T-helper 17 cell (primary cell): ENCODE measurements at regions not wholly inside any gene's neighbourhood (a gene's known extent, or its start where the extent isn't known, plus 50 kb on each side); places are given as distances from the start of the nearest gene placed in this dataset.

ENCODE experiments used
- ATAC-seq: fragments of 150-1000 bp; cut with Tn5 transposase; 2 replicates; pipeline ENCODE4 v1.10.0; 2021; ENCODE audit warnings: mild to moderate bottlenecking, moderate library complexity
- DNase-seq, 3 donors: peaks; one replicate each; pipeline versions ENCODE4 v3.0.0 to v3.0.0-alpha.2; 2020 to 2021
- H3K9me3 ChIP-seq: one replicate; pipeline ENCODE4 v1.7.0; 2013; ENCODE audit warnings: low read length, mild to moderate bottlenecking; ENCODE audit not compliant: control insufficient read depth, poor library complexity, severe bottlenecking
- H3K27ac Mint-ChIP-seq: one replicate; pipeline ENCODE4 v1.8.0; 2022; ENCODE audit warnings: mild to moderate bottlenecking, moderate library complexity, mixed read lengths
- H3K27me3 Mint-ChIP-seq: one replicate; pipeline ENCODE4 v1.8.0; 2022; ENCODE audit warnings: mixed read lengths
- H3K36me3 Mint-ChIP-seq: one replicate; pipeline ENCODE4 v1.8.0; 2022; ENCODE audit warnings: low read depth, mixed read lengths
- H3K4me1 Mint-ChIP-seq: one replicate; pipeline ENCODE4 v1.8.0; 2022; ENCODE audit warnings: mild to moderate bottlenecking, mixed read lengths
- H3K4me3 Mint-ChIP-seq: one replicate; pipeline ENCODE4 v1.8.0; 2022; ENCODE audit warnings: mild to moderate bottlenecking, moderate library complexity, mixed read lengths

GRCh38 chr12:113766131-113766878 lies 199.8 kb downstream of the RBM19 start:
- no peaks in the 10 kb centered on the region for H3K4me1 Mint-ChIP-seq
- ATAC-seq (no peak), DNase-seq (no peak)
- no peaks in the 10 kb centered on the region for H3K9me3 ChIP-seq
- H3K27me3 Mint-ChIP-seq, result peaks cover 19% of the 10 kb centered on the region
- H3K4me3 Mint-ChIP-seq, result no peak overlapping the region
- peaks cover 3% of the 10 kb centered on the region for H3K36me3 Mint-ChIP-seq
- no peak overlapping the region for H3K27ac Mint-ChIP-seq

- peaks cover 3% of the 10 kb centered on the region for H3K36me3 Mint-ChIP-seq
- H3K9me3 ChIP-seq, result no peaks in the 10 kb centered on the region
- no peak for ATAC-seq
- H3K4me3 Mint-ChIP-seq, result no peak overlapping the region
- H3K4me1 Mint-ChIP-seq, result no peaks in the 10 kb centered on the region
- H3K27me3 Mint-ChIP-seq, result peaks cover 19% of the 10 kb centered on the region
- H3K27ac Mint-ChIP-seq, result no peak overlapping the region
- no peak for DNase-seq
These were observed 201.5 kb downstream of the RBM19 start for GRCh38 chr12:113764661-113765060.

GRCh38 chr12:113762882-113763816 lies 203.0 kb downstream of the RBM19 start:
- ATAC-seq (no peak), DNase-seq (no peak)
- Mint-ChIP-seq H3K36me3 (peaks cover 3% of the 10 kb centered on the region), H3K27ac (no peak overlapping the region), H3K4me1 (no peaks in the 10 kb centered on the region), H3K27me3 (peaks cover 19% of the 10 kb centered on the region), H3K4me3 (no peak overlapping the region)
- no peaks in the 10 kb centered on the region for H3K9me3 ChIP-seq

GRCh38 chr12:113762155-113762881 lies 203.8 kb downstream of the RBM19 start:
- H3K9me3 ChIP-seq, result no peaks in the 10 kb centered on the region

GRCh38 chr12:113759135-113759534 lies 207.0 kb downstream of the RBM19 start:
- no peak for DNase-seq
- no peak for ATAC-seq
- no peaks in the 10 kb centered on the region for H3K4me1 Mint-ChIP-seq
- no peak overlapping the region for H3K27ac Mint-ChIP-seq
- no peak overlapping the region for H3K4me3 Mint-ChIP-seq
- H3K36me3 Mint-ChIP-seq, result peaks cover 3% of the 10 kb centered on the region
- H3K9me3 ChIP-seq, result no peaks in the 10 kb centered on the region
- H3K27me3 Mint-ChIP-seq, result peaks cover 25% of the 10 kb centered on the region

More at GRCh38 chr12:113762155-113762881, 203.8 kb downstream of the RBM19 start:
- H3K27me3 Mint-ChIP-seq, result peaks cover 18% of the 10 kb centered on the region
- ATAC-seq (no peak), DNase-seq (no peak)
- H3K36me3 Mint-ChIP-seq, result peaks cover 3% of the 10 kb centered on the region
- no peaks in the 10 kb centered on the region for H3K4me1 Mint-ChIP-seq
- H3K4me3 Mint-ChIP-seq, result no peak overlapping the region
- H3K27ac Mint-ChIP-seq, result no peak overlapping the region

- DNase-seq, result no peak
- H3K4me3 Mint-ChIP-seq, result no peak overlapping the region
These were observed 207.8 kb downstream of the RBM19 start for GRCh38 chr12:113758165-113758924.

GRCh38 chr12:113757221-113758002 lies 208.7 kb downstream of the RBM19 start:
- H3K4me1 Mint-ChIP-seq, result no peaks in the 10 kb centered on the region
- H3K27me3 Mint-ChIP-seq, result peaks cover 34% of the 10 kb centered on the region
- H3K27ac Mint-ChIP-seq, result no peak overlapping the region
- no peaks in the 10 kb centered on the region for H3K9me3 ChIP-seq
- no peak for ATAC-seq
- peaks cover 3% of the 10 kb centered on the region for H3K36me3 Mint-ChIP-seq
- no peak overlapping the region for H3K4me3 Mint-ChIP-seq
- no peak for DNase-seq

More at GRCh38 chr12:113758165-113758924, 207.8 kb downstream of the RBM19 start:
- H3K9me3 ChIP-seq, result no peaks in the 10 kb centered on the region
- Mint-ChIP-seq H3K4me1 (no peaks in the 10 kb centered on the region), H3K36me3 (peaks cover 3% of the 10 kb centered on the region), H3K27me3 (peaks cover 29% of the 10 kb centered on the region), H3K27ac (no peak overlapping the region)
- no peak for ATAC-seq

GRCh38 chr12:113756609-113757008 lies 209.5 kb downstream of the RBM19 start:
- DNase-seq (no peak), ATAC-seq (no peak)
- H3K4me3 Mint-ChIP-seq, result no peak overlapping the region
- H3K9me3 ChIP-seq, result no peaks in the 10 kb centered on the region
- no peak overlapping the region for H3K27ac Mint-ChIP-seq
- peaks cover 30% of the 10 kb centered on the region for H3K27me3 Mint-ChIP-seq
- no peaks in the 10 kb centered on the region for H3K36me3 Mint-ChIP-seq
- no peaks in the 10 kb centered on the region for H3K4me1 Mint-ChIP-seq

DNA sequence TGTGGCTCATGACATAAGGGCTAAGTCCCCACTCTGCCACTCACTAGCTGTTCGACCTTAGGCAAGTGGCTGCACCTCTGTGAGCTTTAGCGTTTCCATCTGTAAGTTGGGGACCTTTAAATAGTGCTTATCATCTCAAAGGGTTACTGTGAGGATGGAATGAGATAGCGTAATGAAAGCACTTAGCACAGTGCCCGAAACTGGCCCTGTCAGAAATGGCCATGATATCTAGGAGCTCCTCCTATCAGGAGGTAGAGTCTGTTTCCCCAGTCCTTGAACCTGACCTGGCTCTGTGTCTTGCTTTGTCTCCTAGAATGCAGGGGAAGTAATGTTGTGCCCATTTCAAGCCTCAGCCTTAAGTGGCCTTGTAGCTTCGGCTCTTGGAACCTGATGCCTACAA lies 211.0 kb downstream of the RBM19 start:
- Mint-ChIP-seq H3K36me3 (no peaks in the 10 kb centered on the region), H3K4me3 (no peak overlapping the region), H3K27ac (no peak overlapping the region), H3K27me3 (peaks cover 30% of the 10 kb centered on the region), H3K4me1 (no peaks in the 10 kb centered on the region)
- ATAC-seq, result no peak
- no peak for DNase-seq
- no peaks in the 10 kb centered on the region for H3K9me3 ChIP-seq

DNA sequence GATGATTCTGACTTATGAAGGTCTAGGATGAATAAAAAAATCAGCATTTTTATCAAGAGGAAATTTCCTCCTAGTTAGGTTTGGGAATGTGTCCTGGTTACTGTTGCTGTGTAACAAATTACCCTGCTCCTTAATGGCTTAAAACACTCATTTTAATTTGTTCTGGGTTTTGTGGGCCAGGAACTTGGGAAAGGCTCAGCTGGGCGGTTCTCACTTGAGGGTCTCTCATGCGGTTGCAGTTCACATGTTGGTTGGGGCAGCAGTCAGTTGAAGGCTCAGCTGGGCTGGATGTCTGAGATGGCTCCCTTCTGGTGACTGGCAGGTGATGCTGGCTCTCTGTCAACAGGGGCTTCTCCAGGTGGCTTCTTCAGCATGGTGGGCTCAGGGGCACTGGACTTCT lies 214.6 kb downstream of the RBM19 start:
- DNase-seq, result no peak
- peaks cover 43% of the 10 kb centered on the region for H3K27me3 Mint-ChIP-seq
- H3K9me3 ChIP-seq, result no peaks in the 10 kb centered on the region
- no peak overlapping the region for H3K4me3 Mint-ChIP-seq
- no peak for ATAC-seq
- no peaks in the 10 kb centered on the region for H3K36me3 Mint-ChIP-seq
- no peak overlapping the region for H3K27ac Mint-ChIP-seq
- H3K4me1 Mint-ChIP-seq, result no peaks in the 10 kb centered on the region

- peaks cover 55% of the 10 kb centered on the region for H3K27me3 Mint-ChIP-seq
- DNase-seq (no peak), ATAC-seq (no peak)
- H3K4me1 Mint-ChIP-seq, result no peaks in the 10 kb centered on the region
- no peaks in the 10 kb centered on the region for H3K9me3 ChIP-seq
- no peak overlapping the region for H3K4me3 Mint-ChIP-seq
- no peaks in the 10 kb centered on the region for H3K36me3 Mint-ChIP-seq
- H3K27ac Mint-ChIP-seq, result no peak overlapping the region
These were observed 216.7 kb downstream of the RBM19 start for GRCh38 chr12:113749433-113749815.
